Ishikawa (cell line): ENCODE measurements at regions not wholly inside any gene's neighbourhood (a gene's known extent, or its start where the extent isn't known, plus 50 kb on each side); places are given as distances from the start of the nearest gene placed in this dataset.

Experiments
- CEBPB ChIP-seq: IDR thresholded peaks from 2 replicates; pipeline ENCODE4 v1.6.1; 2012
- CREB1 ChIP-seq: IDR thresholded peaks from 2 replicates; pipeline ENCODE4 v1.6.1; 2012; ENCODE audit warnings: low read depth
- EGR1 ChIP-seq: IDR thresholded peaks from 2 replicates; pipeline ENCODE4 v1.6.1; 2012
- EP300 ChIP-seq: IDR thresholded peaks from 2 replicates; pipeline ENCODE4 v1.6.1; 2012; ENCODE audit warnings: borderline replicate concordance
- FOXM1 ChIP-seq: IDR thresholded peaks from 2 replicates; pipeline ENCODE4 v1.6.1; 2012; ENCODE audit warnings: low read depth, borderline replicate concordance
- MAX ChIP-seq: IDR thresholded peaks from 2 replicates; pipeline ENCODE4 v1.6.1; 2012
- NFIC ChIP-seq: IDR thresholded peaks from 2 replicates; pipeline ENCODE4 v1.6.1; 2012
- RAD21 ChIP-seq: IDR thresholded peaks from 2 replicates; pipeline ENCODE4 v1.6.1; 2012; ENCODE audit warnings: low read depth
- REST ChIP-seq: IDR thresholded peaks from 2 replicates; pipeline ENCODE4 v1.6.1; 2012; ENCODE audit warnings: low read depth, mild to moderate bottlenecking
- TAF1 ChIP-seq: IDR thresholded peaks from 2 replicates; pipeline ENCODE4 v1.6.1; 2012; ENCODE audit warnings: low read depth, mild to moderate bottlenecking
- TCF12 ChIP-seq: IDR thresholded peaks from 2 replicates; pipeline ENCODE4 v1.6.1; 2012; ENCODE audit warnings: low read depth
- TEAD4 ChIP-seq: IDR thresholded peaks from 2 replicates; pipeline ENCODE4 v1.6.1; 2012
- YY1 ChIP-seq: IDR thresholded peaks from 2 replicates; pipeline ENCODE4 v1.6.1; 2012; ENCODE audit warnings: low read depth
- ZBTB7A ChIP-seq: IDR thresholded peaks from 2 replicates; pipeline ENCODE4 v1.6.1; 2012; ENCODE audit warnings: low read depth
- TF ChIP-seq, protein P1 (sequence below): IDR thresholded peaks from 2 replicates; pipeline ENCODE4 v1.6.1; 2012

DNA sequence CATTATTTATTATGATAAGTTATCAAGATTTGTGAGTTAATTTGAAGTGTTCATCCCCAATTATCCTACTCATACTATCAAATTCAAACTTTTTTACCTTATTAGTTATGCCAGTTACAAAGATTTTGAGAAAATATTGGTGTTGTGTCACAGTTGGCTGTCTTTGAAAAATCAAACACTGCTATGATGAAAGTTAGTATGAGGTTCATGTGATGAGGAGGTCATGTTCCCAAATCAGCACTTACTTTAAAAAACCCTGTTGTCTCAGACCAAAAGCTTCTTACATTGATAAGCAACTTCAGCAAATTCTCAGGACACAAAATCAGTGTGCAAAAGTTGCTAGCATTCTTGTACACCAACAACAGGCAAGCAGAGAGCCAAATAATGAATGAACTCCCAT lies 68.1 kb downstream of the TTC6 start:
- TF ChIP-seq MAX (no peak), CREB1 (no peak), ZBTB7A (no peak), CEBPB (no peak), TCF12 (no peak), FOXM1 (no peak), EGR1 (no peak), EP300 (no peak), TEAD4 (no peak), RAD21 (no peak), TAF1 (no peak), NFIC (no peak)
- TF ChIP-seq, protein P1, sequence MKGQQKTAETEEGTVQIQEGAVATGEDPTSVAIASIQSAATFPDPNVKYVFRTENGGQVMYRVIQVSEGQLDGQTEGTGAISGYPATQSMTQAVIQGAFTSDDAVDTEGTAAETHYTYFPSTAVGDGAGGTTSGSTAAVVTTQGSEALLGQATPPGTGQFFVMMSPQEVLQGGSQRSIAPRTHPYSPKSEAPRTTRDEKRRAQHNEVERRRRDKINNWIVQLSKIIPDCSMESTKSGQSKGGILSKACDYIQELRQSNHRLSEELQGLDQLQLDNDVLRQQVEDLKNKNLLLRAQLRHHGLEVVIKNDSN: no peak

GRCh38 chr14:37665479-37665878 lies 70.0 kb downstream of the TTC6 start:
- TF ChIP-seq ZBTB7A: no peak
- TF ChIP-seq MAX: no peak

GRCh38 chr14:37665951-37666350 lies 70.5 kb downstream of the TTC6 start:
- TF ChIP-seq RAD21 (no peak), TCF12 (no peak), ZBTB7A (no peak), REST (no peak), NFIC (no peak), EP300 (no peak), EGR1 (no peak), TAF1 (no peak), TEAD4 (no peak), FOXM1 (no peak), YY1 (no peak), CEBPB (no peak), CREB1 (no peak), MAX (no peak)
- TF ChIP-seq, protein P1: no peak

DNA sequence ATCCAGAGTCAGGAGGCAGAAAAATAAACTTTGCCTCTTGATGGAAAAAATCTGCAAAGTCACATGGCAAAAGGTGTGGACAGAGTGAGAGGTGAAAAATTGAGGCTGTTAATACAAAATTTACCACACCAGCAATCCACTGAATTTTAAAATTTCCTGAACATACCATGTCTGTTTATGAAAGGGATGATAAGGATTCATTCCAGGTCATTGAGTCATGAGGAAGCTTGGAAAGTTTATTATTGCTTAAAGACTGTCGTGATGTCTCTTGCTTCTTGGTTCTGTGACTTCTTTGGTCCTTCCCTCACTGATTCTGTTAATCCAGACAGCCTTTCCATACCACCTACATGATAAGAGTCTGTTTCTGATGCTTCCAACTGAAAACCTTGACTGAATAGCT lies 73.2 kb downstream of the TTC6 start:
- no peak for TF ChIP-seq ZBTB7A
- TF ChIP-seq REST: no peak

- TF ChIP-seq YY1 (no peak), CEBPB (no peak), TAF1 (no peak), TCF12 (no peak), FOXM1 (no peak), NFIC (no peak), TEAD4 (no peak), ZBTB7A (no peak), EP300 (no peak), RAD21 (no peak), REST (no peak), EGR1 (no peak), CREB1 (no peak), MAX (no peak)
- TF ChIP-seq, protein P1: no peak
These were observed 73.8 kb downstream of the TTC6 start for GRCh38 chr14:37669242-37669641.
